HEK293T (cell line): ENCODE measurements at regions not wholly inside any gene's neighbourhood (a gene's known extent, or its start where the extent isn't known, plus 50 kb on each side); places are given as distances from the start of the nearest gene placed in this dataset.

Source experiments
- ARNT ChIP-seq: fragments of 450-650 bp; IDR thresholded peaks from 2 replicates; pipeline ENCODE4 v1.6.1; 2017; ENCODE audit warnings: mild to moderate bottlenecking
- FOXK2 ChIP-seq: fragments of 450-650 bp; IDR thresholded peaks from 2 replicates; pipeline ENCODE4 v1.6.1; 2016; ENCODE audit warnings: mild to moderate bottlenecking
- FOXM1 ChIP-seq: fragments of 450-650 bp; IDR thresholded peaks from 2 replicates; pipeline ENCODE4 v1.6.1; 2017; ENCODE audit warnings: mild to moderate bottlenecking, borderline replicate concordance
- NFRKB ChIP-seq: fragments of 450-650 bp; IDR thresholded peaks from 2 replicates; pipeline ENCODE4 v1.6.1; 2016; ENCODE audit warnings: mild to moderate bottlenecking, moderate library complexity
- TARDBP ChIP-seq: fragments of 450-650 bp; IDR thresholded peaks from 2 replicates; pipeline ENCODE4 v1.6.1; 2016

DNA sequence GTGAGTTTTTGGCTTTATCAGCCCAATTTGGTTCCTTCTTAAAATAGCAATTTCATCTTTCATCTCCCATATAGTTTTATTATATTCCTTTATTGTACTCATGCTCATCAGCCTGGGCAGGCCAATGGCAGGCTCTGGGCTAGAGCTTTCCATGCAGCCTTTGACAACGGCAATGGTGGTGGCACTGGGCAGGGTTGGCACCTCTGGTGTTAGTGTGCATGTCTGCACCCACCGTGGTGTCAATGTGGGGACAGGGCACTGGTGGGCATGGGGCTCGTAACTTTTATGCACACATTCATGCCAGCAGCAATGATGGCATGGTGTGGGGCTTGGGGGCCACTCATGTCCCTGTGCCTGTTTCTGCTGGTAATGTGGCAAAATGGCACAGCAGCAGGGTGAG lies 1305.4 kb downstream of the DSC3 start:
- TF ChIP-seq TARDBP (no peak), NFRKB (no peak), FOXM1 (no peak), FOXK2 (no peak), ARNT (no peak)
